ENCODE measurements at regions not wholly inside any gene's neighbourhood (a gene's known extent, or its start where the extent isn't known, plus 50 kb on each side); places are given as distances from the start of the nearest gene placed in this dataset.

- no peak for TF ChIP-seq CTCF (conservative IDR thresholded peaks at IDR 0.05; ENCODE audit: low read depth, low read length)
- no peak for TF ChIP-seq EZH2phosphoT487 (IDR thresholded peaks at IDR 0.05; ENCODE audit: borderline replicate concordance, low read length)
- no peak for TF ChIP-seq EZH2 (IDR thresholded peaks at IDR 0.05; ENCODE audit: low read length, unreplicated experiment)
These were observed 747.5 kb upstream of the ZEB2 start for GRCh38 chr2:145267451-145267850.

Measured in PC-3 (cell line).